ENCODE measurements at regions not wholly inside any gene's neighbourhood (a gene's known extent, or its start where the extent isn't known, plus 50 kb on each side); places are given as distances from the start of the nearest gene placed in this dataset.
A peak's percentile ranks its signal among the peaks of the same experiment; 100 is the strongest.

- H3K36me3 ChIP-seq (ENCODE audit: insufficient read depth, low read length), result no peaks in the 10 kb centered on the region
- no peak overlapping the region for H3K4me3 ChIP-seq (ENCODE audit: low read length)
- H3K79me2 ChIP-seq (replicated peaks; ENCODE audit: insufficient read depth, low read length), result no peaks in the 10 kb centered on the region
- H2AFZ ChIP-seq (ENCODE audit: low read depth, low read length), result no peak overlapping the region
- no peaks in the 10 kb centered on the region for H3F3A ChIP-seq (ENCODE audit: insufficient read depth, low read length, poor library complexity, severe bottlenecking)
- TF ChIP-seq TAF1 (IDR thresholded peaks at IDR 0.05; ENCODE audit: low read depth), result no peak
- no peak for TF ChIP-seq MXI1 (conservative IDR thresholded peaks at IDR 0.05; ENCODE audit: poor library complexity, severe bottlenecking)
- TF ChIP-seq REST (IDR thresholded peaks at IDR 0.05; ENCODE audit: borderline replicate concordance), result no peak
- TF ChIP-seq, protein P1, sequence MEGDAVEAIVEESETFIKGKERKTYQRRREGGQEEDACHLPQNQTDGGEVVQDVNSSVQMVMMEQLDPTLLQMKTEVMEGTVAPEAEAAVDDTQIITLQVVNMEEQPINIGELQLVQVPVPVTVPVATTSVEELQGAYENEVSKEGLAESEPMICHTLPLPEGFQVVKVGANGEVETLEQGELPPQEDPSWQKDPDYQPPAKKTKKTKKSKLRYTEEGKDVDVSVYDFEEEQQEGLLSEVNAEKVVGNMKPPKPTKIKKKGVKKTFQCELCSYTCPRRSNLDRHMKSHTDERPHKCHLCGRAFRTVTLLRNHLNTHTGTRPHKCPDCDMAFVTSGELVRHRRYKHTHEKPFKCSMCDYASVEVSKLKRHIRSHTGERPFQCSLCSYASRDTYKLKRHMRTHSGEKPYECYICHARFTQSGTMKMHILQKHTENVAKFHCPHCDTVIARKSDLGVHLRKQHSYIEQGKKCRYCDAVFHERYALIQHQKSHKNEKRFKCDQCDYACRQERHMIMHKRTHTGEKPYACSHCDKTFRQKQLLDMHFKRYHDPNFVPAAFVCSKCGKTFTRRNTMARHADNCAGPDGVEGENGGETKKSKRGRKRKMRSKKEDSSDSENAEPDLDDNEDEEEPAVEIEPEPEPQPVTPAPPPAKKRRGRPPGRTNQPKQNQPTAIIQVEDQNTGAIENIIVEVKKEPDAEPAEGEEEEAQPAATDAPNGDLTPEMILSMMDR (IDR thresholded peaks at IDR 0.05; ENCODE audit: poor library complexity, severe bottlenecking), result no peak
- TF ChIP-seq EP300 (conservative IDR thresholded peaks at IDR 0.05; ENCODE audit: poor library complexity, severe bottlenecking), result no peak
- TF ChIP-seq POLR2AphosphoS5 (IDR thresholded peaks at IDR 0.05), result no peak
- no peak for TF ChIP-seq EZH2 (IDR thresholded peaks at IDR 0.05; ENCODE audit: borderline replicate concordance, insufficient read depth, low read length, poor library complexity, severe bottlenecking)
- TF ChIP-seq RAD21 (conservative IDR thresholded peaks at IDR 0.05), result no peak
- H3K9me2 ChIP-seq (ENCODE audit: insufficient read depth, low read length), result no peaks in the 10 kb centered on the region
- H3K27me3 ChIP-seq (ENCODE audit: insufficient read depth, low read depth, low read length), result no peaks in the 10 kb centered on the region
- H4K20me1 ChIP-seq (ENCODE audit: insufficient read depth), result no peaks in the 10 kb centered on the region
- H3K27ac ChIP-seq (ENCODE audit: low read length), result no peak overlapping the region
- no peaks in the 10 kb centered on the region for H3K9me3 ChIP-seq (ENCODE audit: low read length)
- H3K9ac ChIP-seq (ENCODE audit: low read length), result no peak overlapping the region
- no peak overlapping the region for H3K4me2 ChIP-seq (ENCODE audit: low read length)
Measured at GRCh38 chr4:183030823-183031222, 68.2 kb upstream of the WWC2 start.

GRCh38 chr4:183030309-183030708, 68.7 kb upstream of the WWC2 start:
- no peak overlapping the region for H3K27ac ChIP-seq (ENCODE audit: low read length)
- H3K4me3 ChIP-seq (ENCODE audit: low read length), result no peak overlapping the region
- no peaks in the 10 kb centered on the region for H3K9me2 ChIP-seq (ENCODE audit: insufficient read depth, low read length)
- no peaks in the 10 kb centered on the region for H3K36me3 ChIP-seq (ENCODE audit: insufficient read depth, low read length)
- no peak overlapping the region for H3K9ac ChIP-seq (ENCODE audit: low read length)
- H3K79me2 ChIP-seq (replicated peaks; ENCODE audit: insufficient read depth, low read length), result no peaks in the 10 kb centered on the region
- no peaks in the 10 kb centered on the region for H3K27me3 ChIP-seq (ENCODE audit: insufficient read depth, low read depth, low read length)
- H2AFZ ChIP-seq (ENCODE audit: low read depth, low read length), result no peak overlapping the region
- H4K20me1 ChIP-seq (ENCODE audit: insufficient read depth), result no peaks in the 10 kb centered on the region
- H3K9me3 ChIP-seq (ENCODE audit: low read length), result no peaks in the 10 kb centered on the region
- TF ChIP-seq EZH2 (IDR thresholded peaks at IDR 0.05; ENCODE audit: borderline replicate concordance, insufficient read depth, low read length, poor library complexity, severe bottlenecking), result no peak
- TF ChIP-seq POLR2AphosphoS5 (IDR thresholded peaks at IDR 0.05), result peak; percentile 11
- no peak for TF ChIP-seq REST (IDR thresholded peaks at IDR 0.05; ENCODE audit: borderline replicate concordance)
- no peak for TF ChIP-seq SMC3 (conservative IDR thresholded peaks at IDR 0.05; ENCODE audit: poor library complexity)
- TF ChIP-seq, protein P1 (IDR thresholded peaks at IDR 0.05; ENCODE audit: poor library complexity, severe bottlenecking), result peak; percentile 8
- peak; percentile 59 for TF ChIP-seq EP300 (conservative IDR thresholded peaks at IDR 0.05; ENCODE audit: poor library complexity, severe bottlenecking)
- no peak for TF ChIP-seq RAD21 (conservative IDR thresholded peaks at IDR 0.05)
- TF ChIP-seq MXI1 (conservative IDR thresholded peaks at IDR 0.05; ENCODE audit: poor library complexity, severe bottlenecking), result no peak
- no peak for TF ChIP-seq TAF1 (IDR thresholded peaks at IDR 0.05; ENCODE audit: low read depth)
- H3K4me2 ChIP-seq (ENCODE audit: low read length), result no peak overlapping the region
- H3F3A ChIP-seq (ENCODE audit: insufficient read depth, low read length, poor library complexity, severe bottlenecking), result no peaks in the 10 kb centered on the region
